CD4-positive, alpha-beta T cell (primary cell): ENCODE measurements at regions not wholly inside any gene's neighbourhood (a gene's known extent, or its start where the extent isn't known, plus 50 kb on each side); places are given as distances from the start of the nearest gene placed in this dataset.

Source experiments
- ATAC-seq: fragments of 200-7000 bp; cut with Tn5 transposase; one replicate; pipeline ENCODE4 v1.10.0; 2022; ENCODE audit warnings: mild to moderate bottlenecking; ENCODE audit not compliant: poor library complexity
- CTCF ChIA-PET: fragments of 350-600 bp; sonication (Branson Sonifier 250); formaldehyde crosslinking; loops from one replicate; lab custom pipeline; 2021; ENCODE audit warnings: antibody characterized with exemption, inconsistent platforms; lab: Charles Lee
- POLR2A ChIA-PET: fragments of 350-600 bp; sonication (Branson Sonifier 250); formaldehyde crosslinking; loops from one replicate; lab custom pipeline; 2021; ENCODE audit warnings: antibody characterized with exemption, inconsistent platforms; lab: Charles Lee
- DNase-seq, 14 experiments: peaks; one replicate each; pipeline ENCODE4 v3.0.0-alpha.2; 2013 to 2020; ENCODE audit warnings: mixed read lengths in 2 of 14
- H3K27ac ChIP-seq, 2 donors: one replicate each; pipeline versions ENCODE4 v1.5.1 to v1.7.0; 2013; ENCODE audit warnings: low read length in 2 of 2, low read depth in 1 of 2, mild to moderate bottlenecking in 1 of 2
- H3K27me3 ChIP-seq, 2 experiments: 1 replicate in 1 of 2; 2 replicates in 1 of 2; pipeline versions ENCODE4 v1.6.1 to v1.7.0; 2013; ENCODE audit warnings: low read length in 2 of 2, control low read depth in 1 of 2, mild to moderate bottlenecking in 1 of 2, moderate library complexity in 1 of 2; ENCODE audit not compliant: insufficient read depth in 2 of 2, control insufficient read depth in 1 of 2
- H3K36me3 ChIP-seq: one replicate; pipeline ENCODE4 v1.6.1; 2013; ENCODE audit warnings: low read length, control low read depth; ENCODE audit not compliant: insufficient read depth
- H3K4me1 ChIP-seq: one replicate; pipeline ENCODE4 v1.6.1; 2013; ENCODE audit warnings: low read length, control low read depth; ENCODE audit not compliant: insufficient read depth
- H3K4me3 ChIP-seq: one replicate; pipeline ENCODE4 v1.5.1; 2013; ENCODE audit warnings: mild to moderate bottlenecking, low read length, moderate library complexity
- H3K9me3 ChIP-seq, 2 experiments: 1 replicate in 1 of 2; 2 replicates in 1 of 2; pipeline versions ENCODE4 v1.6.1 to v1.7.0; 2013; ENCODE audit warnings: low read length in 2 of 2, mild to moderate bottlenecking in 2 of 2, control low read depth in 1 of 2, moderate library complexity in 1 of 2; ENCODE audit not compliant: control insufficient read depth in 1 of 2, insufficient read depth in 1 of 2
- H3K27ac Mint-ChIP-seq: one replicate; pipeline ENCODE4 v1.8.0; 2020; ENCODE audit warnings: mixed read lengths
- H3K27me3 Mint-ChIP-seq: one replicate; pipeline ENCODE4 v1.8.0; 2021; ENCODE audit warnings: mixed read lengths
- H3K36me3 Mint-ChIP-seq: one replicate; pipeline ENCODE4 v1.8.0; 2021; ENCODE audit warnings: low read depth, mixed read lengths
- H3K4me1 Mint-ChIP-seq: one replicate; pipeline ENCODE4 v1.8.0; 2021; ENCODE audit warnings: low read depth, mixed read lengths
- H3K4me3 Mint-ChIP-seq: one replicate; pipeline ENCODE4 v1.8.0; 2020; ENCODE audit warnings: mild to moderate bottlenecking, mixed read lengths
- H3K9me3 Mint-ChIP-seq: one replicate; pipeline ENCODE4 v1.8.0; 2020; ENCODE audit warnings: mixed read lengths
- intact Hi-C, 2 experiments: fragments of 100-400 bp; cut with DNase I in 1 of 2; cut with micrococcal nuclease in 1 of 2; formaldehyde crosslinking; loops; one replicate each; pipeline versions ENCODE4 v1.15.1 to v1.9.0; 2023 to 2025; cut with DNase I, micrococcal nuclease
- TF ChIP-seq, protein P1 (sequence below): fragments of 200-600 bp; IDR thresholded peaks from one replicate; pipeline ENCODE4 v1.8.0; 2022; ENCODE audit warnings: antibody characterized with exemption, mild to moderate bottlenecking

DNA sequence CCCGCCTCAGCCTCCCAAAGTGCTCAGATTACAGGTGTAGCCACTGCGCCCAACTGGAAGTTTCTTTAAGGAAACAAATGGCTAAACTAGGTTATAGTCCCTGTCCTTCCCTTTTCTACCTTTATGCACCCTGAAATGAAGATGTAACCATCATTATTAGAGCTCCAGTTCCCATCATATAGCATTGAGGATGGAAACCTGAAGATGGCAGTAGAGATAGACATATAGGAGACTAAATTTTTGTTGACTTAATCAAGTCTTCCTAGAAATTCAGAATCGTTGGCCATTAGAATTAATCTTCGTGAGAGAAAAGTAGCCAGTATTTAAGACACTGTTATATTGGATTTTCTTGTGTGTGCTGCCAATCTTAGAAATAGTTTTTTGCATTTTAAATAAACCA is 1016.3 kb upstream of the NCAM2 start:
- no peak overlapping the region for H3K27ac Mint-ChIP-seq
- POLR2A ChIA-PET: no interaction called here

DNA sequence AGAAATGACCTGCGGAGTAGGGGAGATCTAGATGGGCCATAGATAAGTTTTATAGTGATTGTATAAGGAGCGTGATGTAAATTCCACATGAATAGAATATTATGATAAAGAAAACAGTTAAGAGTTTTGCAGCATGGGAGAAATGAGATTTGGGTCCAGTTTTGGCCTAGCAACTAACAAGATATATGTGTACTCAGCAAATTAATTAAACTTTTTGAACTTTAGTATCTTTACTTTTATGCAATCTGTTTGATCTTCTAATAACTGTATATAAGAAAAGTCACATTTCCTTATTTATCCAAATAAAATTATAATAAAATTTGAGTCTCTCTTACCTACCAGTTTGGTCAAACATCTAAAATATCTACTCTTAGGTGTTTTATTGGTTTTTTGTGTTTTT is 1011.8 kb upstream of the NCAM2 start:
- Mint-ChIP-seq H3K27ac (no peak overlapping the region), H3K9me3 (peaks cover 5% of the 10 kb centered on the region), H3K36me3 (no peaks in the 10 kb centered on the region), H3K4me3 (no peak overlapping the region), H3K27me3 (no peaks in the 10 kb centered on the region), H3K4me1 (no peaks in the 10 kb centered on the region)
- Histone ChIP-seq H3K27me3 (no peaks in the 10 kb centered on the region), H3K4me3 (no peak overlapping the region), H3K36me3 (no peaks in the 10 kb centered on the region), H3K27ac (no peak overlapping the region), H3K9me3 (peaks cover 6 to 10% of the 10 kb centered on the region in 2 experiments), H3K4me1 (no peaks in the 10 kb centered on the region)
- TF ChIP-seq, protein P1, sequence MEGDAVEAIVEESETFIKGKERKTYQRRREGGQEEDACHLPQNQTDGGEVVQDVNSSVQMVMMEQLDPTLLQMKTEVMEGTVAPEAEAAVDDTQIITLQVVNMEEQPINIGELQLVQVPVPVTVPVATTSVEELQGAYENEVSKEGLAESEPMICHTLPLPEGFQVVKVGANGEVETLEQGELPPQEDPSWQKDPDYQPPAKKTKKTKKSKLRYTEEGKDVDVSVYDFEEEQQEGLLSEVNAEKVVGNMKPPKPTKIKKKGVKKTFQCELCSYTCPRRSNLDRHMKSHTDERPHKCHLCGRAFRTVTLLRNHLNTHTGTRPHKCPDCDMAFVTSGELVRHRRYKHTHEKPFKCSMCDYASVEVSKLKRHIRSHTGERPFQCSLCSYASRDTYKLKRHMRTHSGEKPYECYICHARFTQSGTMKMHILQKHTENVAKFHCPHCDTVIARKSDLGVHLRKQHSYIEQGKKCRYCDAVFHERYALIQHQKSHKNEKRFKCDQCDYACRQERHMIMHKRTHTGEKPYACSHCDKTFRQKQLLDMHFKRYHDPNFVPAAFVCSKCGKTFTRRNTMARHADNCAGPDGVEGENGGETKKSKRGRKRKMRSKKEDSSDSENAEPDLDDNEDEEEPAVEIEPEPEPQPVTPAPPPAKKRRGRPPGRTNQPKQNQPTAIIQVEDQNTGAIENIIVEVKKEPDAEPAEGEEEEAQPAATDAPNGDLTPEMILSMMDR: no peak
- ChIA-PET POLR2A (no interaction called here), CTCF (no interaction called here)
- intact Hi-C loops: no loop called here
- no peak for DNase-seq
- no peak for ATAC-seq

More for the DNA sequence above, 1016.3 kb upstream of the NCAM2 start:
- Mint-ChIP-seq H3K4me1 (no peaks in the 10 kb centered on the region), H3K4me3 (no peak overlapping the region), H3K27me3 (no peaks in the 10 kb centered on the region), H3K36me3 (no peaks in the 10 kb centered on the region), H3K9me3 (no peaks in the 10 kb centered on the region)
- TF ChIP-seq, protein P1: no peak
- ATAC-seq: no peak
- DNase-seq: no peak
- intact Hi-C loops: no loop called here
- Histone ChIP-seq H3K27ac (no peak overlapping the region), H3K4me1 (no peaks in the 10 kb centered on the region), H3K4me3 (no peak overlapping the region), H3K36me3 (no peaks in the 10 kb centered on the region), H3K27me3 (no peaks in the 10 kb centered on the region), H3K9me3 (peaks cover 0 to 7% of the 10 kb centered on the region in 2 experiments)
- CTCF ChIA-PET: no interaction called here

DNA sequence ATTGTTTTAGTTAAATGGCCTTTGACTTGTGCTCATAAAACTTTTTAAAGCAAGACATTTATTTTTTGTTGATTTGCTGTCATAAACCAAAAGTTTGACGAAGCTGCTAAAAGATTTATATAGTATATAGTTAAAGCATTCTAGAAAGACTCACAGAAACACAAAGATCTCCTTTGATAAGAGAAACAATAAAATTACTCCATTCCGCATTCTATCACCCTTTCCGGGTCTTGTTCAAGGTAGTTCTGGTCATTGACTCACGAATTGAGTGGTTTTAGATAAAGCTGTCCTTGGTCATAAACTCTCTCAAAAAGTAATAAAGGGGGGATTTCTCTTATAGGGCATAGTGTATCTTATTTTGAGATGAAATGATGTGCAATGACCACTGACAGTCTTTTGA is 1010.5 kb upstream of the NCAM2 start:
- Histone ChIP-seq H3K4me1 (no peaks in the 10 kb centered on the region), H3K4me3 (no peak overlapping the region), H3K27ac (no peak overlapping the region), H3K36me3 (no peaks in the 10 kb centered on the region), H3K27me3 (no peaks in the 10 kb centered on the region), H3K9me3 (peaks cover 6 to 7% of the 10 kb centered on the region in 2 experiments)
- no peak overlapping the region for H3K4me3 Mint-ChIP-seq
- DNase-seq (no peak), ATAC-seq (no peak)
- intact Hi-C loops: no loop called here
- TF ChIP-seq, protein P1: no peak
- ChIA-PET CTCF (no interaction called here), POLR2A (no interaction called here)
- no peaks in the 10 kb centered on the region for H3K27me3 Mint-ChIP-seq
- H3K9me3 Mint-ChIP-seq: peaks cover 5% of the 10 kb centered on the region
- H3K4me1 Mint-ChIP-seq: no peaks in the 10 kb centered on the region
- H3K36me3 Mint-ChIP-seq: no peaks in the 10 kb centered on the region
- no peak overlapping the region for H3K27ac Mint-ChIP-seq
